SHP77 treated with DMSO at 0.1 percent for 48 hours (cell line): ENCODE measurements at regions not wholly inside any gene's neighbourhood (a gene's known extent, or its start where the extent isn't known, plus 50 kb on each side); places are given as distances from the start of the nearest gene placed in this dataset.
"Not testable (repeated sequence)": the region's sequence is repeated elsewhere in the genome, so short reads cannot be mapped to it uniquely, and the experiment has no call there.

Experiments used
- DNase-seq: peaks from one replicate; lab custom pipeline; 2025; lab: John Stamatoyannopoulos, UW

GRCh38 chr21:8757399-8758093 lies 1763.8 kb upstream of the TPTE start:
- DNase-seq, result not testable (repeated sequence)

- peak; percentile 26 for DNase-seq
These were observed 1762.4 kb upstream of the TPTE start for GRCh38 chr21:8758921-8759367.

- DNase-seq, result not testable (repeated sequence)
These were observed 1759.1 kb upstream of the TPTE start for GRCh38 chr21:8762241-8762640.

- not testable (repeated sequence) for DNase-seq
These were observed 1757.0 kb upstream of the TPTE start for GRCh38 chr21:8764416-8764815.

- DNase-seq, result not testable (repeated sequence)
These were observed 1755.2 kb upstream of the TPTE start for GRCh38 chr21:8766142-8766541.

GRCh38 chr21:8772910-8773514 lies 1748.4 kb upstream of the TPTE start:
- not testable (repeated sequence) for DNase-seq

GRCh38 chr21:8775591-8776215 lies 1745.7 kb upstream of the TPTE start:
- DNase-seq, result not testable (repeated sequence)

GRCh38 chr21:8777260-8777659 lies 1744.1 kb upstream of the TPTE start:
- DNase-seq, result not testable (repeated sequence)

- not testable (repeated sequence) for DNase-seq
These were observed 1742.9 kb upstream of the TPTE start for GRCh38 chr21:8778323-8779085.

- DNase-seq, result not testable (repeated sequence)
These were observed 1708.5 kb upstream of the TPTE start for GRCh38 chr21:8812840-8813239.

- DNase-seq, result not testable (repeated sequence)
These were observed 1687.1 kb upstream of the TPTE start for GRCh38 chr21:8834264-8834663.
